Breast epithelium (tissue), 4 donors: ENCODE measurements at regions not wholly inside any gene's neighbourhood (a gene's known extent, or its start where the extent isn't known, plus 50 kb on each side); places are given as distances from the start of the nearest gene placed in this dataset.
A peak's percentile ranks its signal among the peaks of the same experiment; 100 is the strongest.
"Not testable (repeated sequence)": the region's sequence is repeated elsewhere in the genome, so short reads cannot be mapped to it uniquely, and the experiment has no call there.

Source experiments
- DNase-seq, 2 donors: peaks; one replicate each; pipeline ENCODE4 v3.0.0-alpha.2; 2019; ENCODE audit warnings: low spot score in 2 of 2
- H3K27ac ChIP-seq, 2 donors: fragments of 200-600 bp; sonication (generic) in 1 of 2; one replicate each; pipeline ENCODE4 v1.5.1; 2016 to 2019; ENCODE audit warnings: mild to moderate bottlenecking in 1 of 2
- H3K27me3 ChIP-seq, 2 donors: fragments of 200-600 bp; sonication (generic) in 1 of 2; one replicate each; pipeline versions ENCODE4 v1.5.1 to v1.6.0; 2017 to 2019; ENCODE audit warnings: control low read depth in 1 of 2, mild to moderate bottlenecking in 1 of 2
- H3K36me3 ChIP-seq: fragments of 200-600 bp; one replicate; pipeline ENCODE4 v1.5.1; 2019
- H3K4me1 ChIP-seq, 2 donors: fragments of 200-600 bp; sonication (generic); one replicate each; pipeline ENCODE4 v1.5.1; 2016 to 2019; ENCODE audit warnings: control low read depth in 1 of 2
- H3K4me3 ChIP-seq, 3 donors: fragments of 200-600 bp; sonication (generic); 1 replicate in 2 of 3; 2 replicates in 1 of 3; pipeline ENCODE4 v1.5.1; 2016 to 2019; ENCODE audit warnings: mild to moderate bottlenecking in 3 of 3, moderate library complexity in 2 of 3
- H3K9me3 ChIP-seq, 2 donors: fragments of 200-600 bp; sonication (generic) in 1 of 2; one replicate each; pipeline ENCODE4 v1.5.1; 2016 to 2019; ENCODE audit warnings: control low read depth in 1 of 2
- CTCF ChIP-seq, 3 donors: fragments of 450-650 bp; IDR thresholded peaks; one replicate each; pipeline ENCODE4 v1.5.1; 2016 to 2017; ENCODE audit warnings: antibody characterized with exemption in 3 of 3, mild to moderate bottlenecking in 3 of 3, moderate library complexity in 3 of 3
- POLR2A ChIP-seq: fragments of 450-650 bp; IDR thresholded peaks from one replicate; pipeline ENCODE4 v1.6.1; 2016; ENCODE audit warnings: antibody characterized with exemption, mild to moderate bottlenecking, moderate library complexity
- POLR2AphosphoS5 ChIP-seq, 3 donors: sonication (generic); formaldehyde crosslinking; IDR thresholded peaks; one replicate each; pipeline ENCODE4 v1.6.1; 2017; ENCODE audit warnings: antibody characterized with exemption in 3 of 3
- intact Hi-C: fragments of 100-400 bp; cut with DNase I; formaldehyde crosslinking; loops from one replicate; pipeline ENCODE4 v1.15.1; 2023; ENCODE audit warnings: low total_unique reads

DNA sequence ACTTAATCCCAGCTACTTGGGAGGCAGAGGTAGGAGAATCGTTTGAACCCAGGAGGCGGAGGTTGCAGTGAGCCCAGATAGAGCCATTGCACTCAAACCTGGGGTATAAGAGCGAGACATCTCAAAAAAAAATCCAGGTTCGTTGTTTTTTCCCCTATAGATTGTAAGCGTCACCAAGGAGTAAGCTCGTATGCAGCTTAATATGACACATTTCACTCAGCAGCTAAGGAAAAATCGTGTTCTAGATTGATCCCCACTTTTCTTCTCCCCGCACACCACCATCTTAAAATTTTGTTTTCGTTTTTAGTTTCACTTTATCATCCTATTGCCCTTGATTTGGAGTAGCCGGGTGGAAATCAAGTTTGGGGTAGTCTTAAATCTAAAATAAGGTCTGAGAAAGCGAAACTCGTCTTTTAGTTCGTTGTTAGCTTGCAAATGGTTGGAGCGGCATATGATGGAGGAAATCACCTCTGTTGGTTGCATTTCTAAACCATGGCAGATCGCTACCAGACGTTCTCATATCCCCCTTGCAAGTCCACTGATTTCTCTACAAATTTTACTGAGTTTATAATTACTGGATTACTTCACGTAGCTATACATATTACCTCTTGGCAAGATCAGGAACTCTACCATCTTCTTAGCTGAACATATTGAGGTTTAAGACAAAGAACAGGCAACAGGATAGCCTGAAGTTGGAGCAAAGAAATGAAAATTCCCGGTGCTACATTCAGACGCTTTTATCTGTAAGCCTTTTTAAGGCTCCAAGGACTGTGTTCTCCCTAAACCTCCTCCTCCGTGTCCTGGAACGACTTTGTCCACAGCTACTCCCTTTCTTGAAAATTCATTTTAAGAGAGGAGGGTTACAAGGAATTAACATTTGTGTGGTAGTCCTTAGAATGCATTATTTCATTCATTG lies 91.1 kb upstream of the BTN3A2 start:
- peak overlapping the region; percentile 92 to 95 for H3K27ac ChIP-seq
- H3K27me3 ChIP-seq = peaks cover 0 to 15% of the 10 kb centered on the region in 2 donors
- intact Hi-C loops = no loop called here
- peak overlapping the region; percentile 49 to 70 (median 58) for H3K4me3 ChIP-seq
- DNase-seq = no peak
- TF ChIP-seq CTCF (IDR thresholded peaks at IDR 0.05) (no peak), POLR2AphosphoS5 (IDR thresholded peaks at IDR 0.05) (no peak), POLR2A (no peak)
- H3K9me3 ChIP-seq = no peaks in the 10 kb centered on the region
- H3K36me3 ChIP-seq = no peaks in the 10 kb centered on the region
- peaks cover 0 to 3% of the 10 kb centered on the region in 2 donors for H3K4me1 ChIP-seq

- no peak for DNase-seq
- no peaks in the 10 kb centered on the region for H3K9me3 ChIP-seq
- H3K36me3 ChIP-seq = no peaks in the 10 kb centered on the region
- peaks cover 0 to 3% of the 10 kb centered on the region in 2 donors for H3K4me1 ChIP-seq
- TF ChIP-seq POLR2AphosphoS5 (IDR thresholded peaks at IDR 0.05) = no peak
- no peak for TF ChIP-seq POLR2A
- no peak for TF ChIP-seq CTCF (IDR thresholded peaks at IDR 0.05)
- intact Hi-C loops = no loop called here
- no peak overlapping the region for H3K4me3 ChIP-seq
- H3K27ac ChIP-seq = no peak overlapping the region
- peaks cover 0 to 5% of the 10 kb centered on the region in 2 donors for H3K27me3 ChIP-seq
Measured at GRCh38 chr6:26275663-26276062, 89.3 kb upstream of the BTN3A2 start.

DNA sequence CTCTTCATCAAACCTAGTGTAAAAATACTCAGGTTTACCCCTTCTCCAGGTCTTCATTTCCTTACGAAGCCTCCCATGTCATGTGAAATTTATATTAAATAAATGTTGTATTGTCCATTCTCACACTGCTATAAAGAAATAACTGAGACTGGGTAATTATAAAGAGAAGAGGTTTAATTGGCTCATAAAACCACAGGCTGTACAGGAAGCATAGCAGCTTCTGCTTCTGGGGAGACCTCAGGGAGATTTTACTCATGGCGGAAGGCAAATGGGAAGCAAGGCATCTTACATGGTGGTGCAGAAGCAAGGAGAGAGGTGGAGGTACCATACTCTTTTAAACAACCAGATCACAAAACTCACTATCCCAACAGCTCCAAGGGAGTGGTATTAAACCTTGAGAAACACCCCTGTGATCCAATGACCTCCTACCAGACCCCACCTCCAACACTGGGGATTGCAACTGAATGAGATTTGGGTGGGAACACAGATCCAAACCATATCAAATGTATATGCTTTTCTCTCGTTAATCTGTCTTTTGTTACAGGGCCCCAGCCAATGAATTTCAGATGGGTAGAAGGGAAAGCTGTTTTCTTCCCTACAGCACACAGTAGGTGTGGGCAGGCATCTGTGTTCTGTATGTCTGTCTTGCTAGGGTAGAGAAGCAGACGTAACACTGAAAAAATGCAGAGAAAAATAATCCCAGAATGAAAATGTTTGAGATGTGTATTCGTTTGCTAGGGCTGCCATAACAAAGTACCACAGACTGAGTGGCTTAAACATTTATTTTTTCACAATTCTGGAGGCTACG lies 88.0 kb upstream of the BTN3A2 start:
- Histone ChIP-seq H3K27me3 (no peaks in the 10 kb centered on the region), H3K27ac (no peak overlapping the region), H3K4me1 (no peaks in the 10 kb centered on the region), H3K9me3 (no peaks in the 10 kb centered on the region), H3K36me3 (no peaks in the 10 kb centered on the region), H3K4me3 (no peak overlapping the region)
- TF ChIP-seq POLR2AphosphoS5 (IDR thresholded peaks at IDR 0.05) (no peak), CTCF (IDR thresholded peaks at IDR 0.05) (no peak)
- DNase-seq = no peak
- intact Hi-C loops = no loop called here

- H3K4me3 ChIP-seq = no peak overlapping the region
- H3K4me1 ChIP-seq = peaks cover 0 to 3% of the 10 kb centered on the region in 2 donors
- intact Hi-C loops = no loop called here
- H3K9me3 ChIP-seq = no peaks in the 10 kb centered on the region
- H3K27ac ChIP-seq = no peak overlapping the region
- no peaks in the 10 kb centered on the region for H3K27me3 ChIP-seq
- no peaks in the 10 kb centered on the region for H3K36me3 ChIP-seq
- DNase-seq = no peak
- TF ChIP-seq CTCF (IDR thresholded peaks at IDR 0.05) (no peak), POLR2A (no peak)
Measured at GRCh38 chr6:26278536-26278935, 86.5 kb upstream of the BTN3A2 start.

DNA sequence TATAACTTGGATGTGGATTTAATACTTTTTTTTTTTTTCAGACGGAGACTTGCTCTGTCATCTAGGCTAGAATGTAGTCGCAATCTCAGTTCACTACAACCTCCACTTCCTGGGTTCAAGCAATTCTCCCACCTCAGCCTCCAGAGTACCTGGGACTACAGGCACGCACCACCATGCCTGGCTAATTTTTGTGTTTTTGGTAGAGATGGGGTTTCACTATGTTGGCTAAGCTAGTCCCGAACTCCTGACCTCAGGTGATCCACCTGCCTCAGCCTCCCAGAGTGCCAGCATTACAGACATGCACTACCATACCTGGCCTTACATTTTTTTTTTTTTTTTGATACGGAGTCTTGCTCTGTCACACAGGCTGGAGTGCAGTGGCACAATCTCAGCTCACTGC lies 85.6 kb upstream of the BTN3A2 start:
- H3K27ac ChIP-seq, H3K9me3 ChIP-seq, H3K36me3 ChIP-seq, intact Hi-C loops, H3K27me3 ChIP-seq, DNase-seq, H3K4me3 ChIP-seq, H3K4me1 ChIP-seq: not testable (repeated sequence)
